ENCODE measurements at regions not wholly inside any gene's neighbourhood (a gene's known extent, or its start where the extent isn't known, plus 50 kb on each side); places are given as distances from the start of the nearest gene placed in this dataset.

DNA sequence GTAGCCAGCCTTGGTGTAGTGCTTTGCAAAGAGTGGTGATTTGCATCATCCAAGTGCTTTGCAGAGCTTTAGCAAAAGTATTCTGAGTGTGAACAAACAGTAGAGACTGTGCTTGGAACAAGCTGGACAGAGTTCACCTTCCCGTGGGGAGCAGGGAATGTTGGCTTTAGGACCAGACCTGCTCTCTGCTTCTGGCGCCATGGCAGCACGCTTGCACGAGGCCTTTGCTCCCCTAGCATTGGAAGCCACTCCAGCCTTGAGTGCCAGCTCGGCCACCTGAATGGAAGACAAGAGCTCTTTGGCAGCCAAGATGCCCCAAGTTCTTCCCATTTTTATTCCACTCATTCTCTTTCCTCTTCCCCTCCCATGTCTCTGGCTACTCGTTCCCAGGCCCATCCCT is 250.8 kb upstream of the OSR1 start:
- DNase-seq (ENCODE audit: low read depth in 2 of 3, low spot score in 1 of 3): no peak

DNA sequence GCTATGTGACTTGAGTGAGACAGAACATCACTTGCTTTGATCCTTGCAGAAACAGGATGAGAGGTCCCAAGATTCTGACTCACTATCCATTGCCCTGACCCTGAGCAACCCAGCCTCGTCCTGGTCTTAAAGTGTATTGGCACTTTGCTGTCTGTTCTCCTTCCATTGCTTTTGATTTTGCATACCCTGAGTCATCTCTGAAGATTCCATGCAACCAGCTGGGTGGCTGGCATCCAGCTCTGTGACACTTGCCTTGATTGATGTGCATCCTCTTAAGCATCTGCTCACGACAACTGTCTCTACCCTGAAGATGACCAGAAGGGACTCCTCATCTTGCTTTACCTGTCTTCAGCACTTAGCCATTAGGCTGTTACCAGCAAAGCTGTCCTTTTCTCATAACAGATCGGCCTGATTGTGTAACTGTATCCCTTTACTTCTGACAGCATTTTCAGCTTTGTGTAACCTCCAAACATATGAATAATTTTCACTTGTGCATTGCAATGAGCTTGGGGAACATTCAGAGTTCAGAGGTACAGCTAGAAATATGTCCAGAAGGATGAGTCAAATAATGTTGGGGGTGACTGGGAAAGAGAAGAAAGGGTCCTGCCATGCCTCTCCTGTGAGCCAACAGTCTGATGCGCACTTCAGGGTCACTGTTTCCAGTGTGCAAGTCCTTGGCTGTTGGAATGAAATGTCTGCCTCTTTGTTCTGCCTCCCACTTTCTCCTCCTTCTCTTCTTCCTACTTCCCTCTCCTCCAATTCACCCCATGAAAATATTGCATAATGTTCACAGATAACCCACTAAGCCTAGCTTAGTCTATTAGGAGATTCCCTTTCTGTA is 249.7 kb upstream of the OSR1 start:
- no peak for DNase-seq (ENCODE audit: low read depth in 2 of 3, low spot score in 1 of 3)

DNA sequence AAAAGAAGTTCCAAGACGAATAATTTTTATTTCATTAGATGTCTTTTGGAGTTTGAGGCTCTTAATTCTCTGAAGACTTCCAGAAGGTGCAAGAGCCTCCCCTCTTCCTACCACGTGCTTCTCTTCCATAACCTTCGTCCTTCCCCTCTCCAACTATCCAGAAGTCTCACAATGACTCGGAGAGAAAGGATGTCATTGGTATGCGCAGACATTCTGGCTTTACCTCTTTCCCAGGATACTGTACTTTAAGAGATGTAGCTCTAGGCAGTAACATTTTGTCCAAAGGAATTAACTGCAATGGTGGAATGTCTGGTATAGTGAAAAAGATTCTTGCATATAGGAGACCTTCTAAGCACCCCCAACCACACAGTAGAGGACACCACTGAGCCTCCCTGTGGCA is 249.0 kb upstream of the OSR1 start:
- DNase-seq (ENCODE audit: low read depth in 2 of 3, low spot score in 1 of 3): no peak

DNA sequence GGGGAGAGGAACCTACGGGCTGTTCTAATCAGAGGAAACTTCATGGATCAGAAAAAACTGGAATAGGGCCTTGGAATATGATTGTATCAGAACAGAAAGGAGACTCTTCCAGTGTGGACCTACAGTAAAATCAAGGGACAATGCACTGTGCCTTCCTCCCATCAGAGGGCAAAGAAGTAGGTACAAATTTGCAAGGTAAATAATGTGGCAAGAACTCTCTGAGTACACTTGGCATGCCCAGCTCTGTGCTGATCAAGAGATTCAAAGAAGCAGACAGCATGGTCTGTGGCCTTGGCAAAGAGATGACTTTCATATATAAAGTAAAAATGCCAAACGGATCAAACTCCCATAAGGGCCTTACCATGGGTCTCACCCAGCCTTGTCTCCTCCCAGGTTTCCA is 242.6 kb upstream of the OSR1 start:
- no peak for DNase-seq (ENCODE audit: low read depth in 2 of 3, low spot score in 1 of 3)

DNA sequence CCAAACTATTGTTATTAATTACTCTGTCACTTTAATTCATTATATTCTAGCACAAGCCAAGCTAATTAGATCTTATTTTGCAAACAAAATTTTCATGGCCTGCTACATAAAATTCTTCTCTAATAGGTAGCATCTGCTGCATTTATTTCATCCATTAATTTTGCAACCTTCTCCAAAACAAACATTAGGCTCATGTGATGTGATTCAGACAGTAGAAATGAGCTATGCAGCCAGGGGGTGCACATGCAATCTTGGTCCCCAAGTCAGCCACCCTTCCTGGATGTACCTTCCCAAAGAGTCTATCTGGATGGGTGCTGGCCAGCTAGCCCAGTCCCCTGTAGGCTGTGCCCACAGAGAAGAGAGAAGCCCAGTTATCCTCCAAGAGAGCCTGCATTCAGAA is 242.1 kb upstream of the OSR1 start:
- no peak for DNase-seq (ENCODE audit: low read depth in 2 of 3, low spot score in 1 of 3)

DNA sequence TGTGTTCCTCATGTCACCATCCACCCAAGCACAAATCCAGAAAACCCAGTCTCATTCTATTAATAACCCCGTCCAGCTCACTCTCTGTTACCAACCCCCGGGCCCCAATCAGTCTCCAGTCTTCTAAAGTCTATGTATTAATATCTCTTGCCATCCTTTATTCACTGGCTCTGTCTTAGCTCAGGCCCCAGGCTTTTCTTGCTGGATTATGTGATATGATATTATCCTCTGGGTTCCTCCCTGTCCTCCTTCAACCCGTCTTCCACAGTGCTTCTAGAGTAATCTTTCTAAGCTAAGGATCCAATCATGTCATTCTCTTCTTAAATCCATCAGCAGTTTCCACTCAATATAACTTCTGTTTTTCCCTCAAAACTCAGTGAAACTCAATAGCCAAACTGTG is 240.5 kb upstream of the OSR1 start:
- DNase-seq (ENCODE audit: low read depth in 2 of 3, low spot score in 1 of 3): no peak

DNA sequence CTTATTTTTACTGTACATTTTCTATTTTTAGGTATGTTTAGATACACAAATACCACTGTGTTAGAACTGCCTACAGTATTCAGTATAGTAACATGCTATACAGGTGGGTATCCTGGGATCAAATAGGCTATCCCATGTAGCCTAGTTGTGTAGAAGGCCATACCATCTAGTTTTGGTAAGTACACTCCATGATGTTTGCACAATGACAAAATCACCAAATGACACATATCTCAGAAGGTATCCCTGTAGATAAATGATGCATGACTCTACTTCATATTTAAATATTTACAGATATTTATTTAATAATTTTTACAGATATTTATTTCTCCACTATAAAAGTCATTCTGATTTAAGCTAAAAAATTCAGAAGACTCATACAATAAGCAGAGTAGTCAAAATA is 233.8 kb upstream of the OSR1 start:
- DNase-seq (ENCODE audit: low read depth in 2 of 3, low spot score in 1 of 3): no peak

DNA sequence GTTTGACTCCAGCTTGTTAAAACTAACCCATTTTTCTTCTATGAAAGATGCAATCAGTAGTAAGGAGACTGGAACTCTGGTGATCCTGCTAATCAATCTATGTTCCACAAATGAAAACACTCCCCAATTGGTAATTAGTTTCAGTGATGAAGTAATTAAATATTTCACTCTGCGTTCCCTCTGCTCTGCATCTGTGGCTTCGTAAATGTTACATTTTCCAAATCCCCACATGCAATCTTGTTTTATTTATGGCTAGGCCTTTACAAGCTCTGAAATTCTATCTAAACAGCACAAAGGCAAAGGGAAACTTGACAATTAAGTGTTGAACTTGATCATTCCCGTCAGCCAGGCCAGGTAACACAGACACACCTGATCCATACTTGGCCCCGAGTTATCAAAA is 231.4 kb upstream of the OSR1 start:
- DNase-seq (ENCODE audit: low read depth in 2 of 3, low spot score in 1 of 3): no peak

DNA sequence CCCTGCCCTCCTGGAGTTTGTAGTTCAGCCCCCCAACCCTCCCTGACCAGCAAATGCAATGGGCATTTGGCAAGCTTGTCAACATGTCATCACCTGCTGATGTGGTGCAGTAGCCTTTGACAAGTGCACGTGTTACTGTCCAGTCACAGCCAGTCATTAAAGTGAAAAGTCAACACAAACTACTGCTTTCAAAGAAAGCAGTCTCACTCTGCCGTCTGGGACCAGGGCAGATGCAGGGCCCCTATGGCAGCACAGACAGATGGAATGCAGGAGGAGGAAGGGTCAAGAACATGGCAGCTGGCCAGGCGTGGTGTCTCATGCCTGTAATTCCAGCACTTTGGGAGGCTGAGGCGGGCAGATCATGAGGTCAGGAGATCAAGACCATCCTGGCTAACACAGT is 222.4 kb upstream of the OSR1 start:
- no peak for DNase-seq (ENCODE audit: low read depth in 2 of 3, low spot score in 1 of 3)

DNA sequence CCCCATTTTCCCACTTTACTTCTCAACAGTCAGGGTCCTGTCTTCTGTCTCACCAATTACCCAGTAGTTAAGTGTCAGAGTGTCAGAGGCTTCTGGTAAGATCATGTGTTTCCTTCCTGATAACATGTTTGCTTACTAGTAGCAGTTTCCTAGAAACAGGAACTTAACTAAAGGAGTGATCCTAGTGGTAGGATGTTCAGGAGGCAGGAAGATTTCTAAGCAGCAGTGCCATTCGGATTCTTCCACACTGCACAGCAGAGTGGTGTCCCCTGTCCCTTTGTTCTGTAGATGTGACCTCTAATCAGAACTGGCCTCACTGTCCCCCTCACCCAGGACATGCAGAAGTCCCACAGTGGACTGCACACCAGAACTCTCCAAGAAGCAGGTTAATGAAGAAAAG is 221.8 kb upstream of the OSR1 start:
- DNase-seq (ENCODE audit: low read depth in 2 of 3, low spot score in 1 of 3): no peak

DNA sequence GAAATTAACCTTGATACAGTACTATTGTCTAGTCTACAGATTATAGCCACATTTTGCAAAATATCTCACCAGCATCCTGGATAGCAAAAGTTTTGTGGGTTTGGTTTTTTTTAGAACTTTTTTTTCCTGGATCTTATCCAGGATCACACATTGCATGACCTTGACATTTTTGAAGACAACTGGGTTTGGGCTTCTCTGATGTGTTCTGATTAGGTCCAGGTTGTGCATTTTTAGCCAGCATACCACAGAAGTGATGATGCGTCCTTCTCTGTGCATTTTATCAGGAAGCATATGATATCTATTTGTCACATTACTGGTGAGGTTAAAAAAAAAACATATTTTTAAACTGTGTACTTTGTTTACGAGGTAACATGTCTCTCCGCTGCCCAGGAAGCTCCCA is 221.0 kb upstream of the OSR1 start:
- DNase-seq (ENCODE audit: low read depth in 2 of 3, low spot score in 1 of 3): no peak

DNA sequence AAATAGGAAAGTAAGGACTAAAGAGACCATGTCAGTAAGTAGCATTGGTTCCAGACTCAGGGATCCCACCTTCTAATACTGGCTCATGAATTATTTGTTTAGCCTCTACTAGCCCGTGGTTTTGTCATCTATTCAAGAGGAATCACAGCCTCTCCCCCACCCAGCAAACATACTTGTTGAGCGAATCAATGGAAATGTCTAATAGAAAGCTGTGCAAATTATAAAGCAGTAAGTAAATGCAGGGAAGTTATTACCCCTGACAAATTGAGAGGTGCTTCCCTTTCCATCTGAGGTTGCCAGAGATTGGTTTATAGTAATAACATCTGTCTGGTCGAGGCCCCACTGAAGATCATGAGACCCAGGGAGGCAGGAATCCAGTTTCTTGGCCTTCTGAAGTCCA is 219.3 kb upstream of the OSR1 start:
- DNase-seq (ENCODE audit: low read depth in 2 of 3, low spot score in 1 of 3): no peak

DNA sequence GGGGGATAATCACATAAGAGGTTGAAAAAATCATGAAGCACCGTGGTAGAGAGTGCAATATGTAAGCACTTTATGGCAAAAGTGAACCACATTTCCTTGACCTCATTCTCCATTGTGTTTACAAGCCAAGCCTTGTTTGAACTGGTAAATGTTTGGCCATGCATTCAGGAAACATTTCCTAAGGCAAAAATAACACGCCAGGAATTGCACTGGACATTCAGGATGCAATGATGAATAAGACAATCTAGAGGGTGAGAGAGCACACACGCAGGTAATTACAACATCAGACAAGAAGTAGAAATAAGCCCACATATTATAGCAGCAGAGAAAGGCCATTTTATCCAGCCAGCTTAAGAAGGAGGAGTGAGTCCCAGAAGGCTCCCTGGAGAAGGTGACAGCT is 218.0 kb upstream of the OSR1 start:
- DNase-seq (ENCODE audit: low read depth in 2 of 3, low spot score in 1 of 3): no peak

DNA sequence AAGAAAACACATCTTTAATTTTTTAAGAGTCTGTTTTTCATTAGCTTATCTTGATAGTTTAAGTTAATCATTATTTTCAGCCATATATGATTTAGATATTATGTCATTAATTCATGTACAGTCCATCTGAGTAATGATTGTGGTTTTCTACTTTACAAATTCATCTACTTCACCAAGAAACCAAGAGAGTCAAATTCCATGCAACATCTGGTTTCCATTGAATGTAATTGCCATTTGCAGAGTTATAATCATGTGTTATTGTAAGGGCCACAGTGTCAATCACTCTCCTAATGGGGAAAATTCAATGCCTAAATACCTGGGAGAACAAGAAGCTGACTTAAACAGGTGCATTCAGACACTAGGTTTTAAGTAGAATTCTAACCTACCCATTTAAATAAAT is 217.2 kb upstream of the OSR1 start:
- no peak for DNase-seq (ENCODE audit: low read depth in 2 of 3, low spot score in 1 of 3)

DNA sequence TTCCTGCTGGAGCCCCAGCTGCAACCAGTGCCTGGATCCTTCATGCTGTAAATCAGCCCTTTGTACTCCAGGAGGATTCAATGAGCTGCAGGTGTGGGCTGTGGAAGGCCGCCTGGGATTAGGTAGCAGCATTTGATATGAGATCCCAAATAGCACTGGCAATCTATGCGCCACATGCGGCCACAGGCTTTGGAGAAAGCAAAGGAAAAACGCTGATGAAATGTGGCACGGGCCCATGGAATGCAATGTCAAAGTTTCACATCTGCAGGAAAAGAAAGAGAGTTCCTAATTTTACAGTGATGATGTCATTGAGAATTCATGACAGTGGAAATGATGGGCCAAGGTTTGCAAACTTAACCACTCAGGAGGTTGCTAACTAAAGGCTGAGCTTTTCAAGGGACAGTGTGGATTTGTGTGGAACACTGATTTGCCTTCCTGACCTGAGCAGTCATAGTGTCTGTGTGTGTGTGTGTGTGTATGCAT is 216.4 kb upstream of the OSR1 start:
- no peak for DNase-seq (ENCODE audit: low read depth in 2 of 3, low spot score in 1 of 3)

DNA sequence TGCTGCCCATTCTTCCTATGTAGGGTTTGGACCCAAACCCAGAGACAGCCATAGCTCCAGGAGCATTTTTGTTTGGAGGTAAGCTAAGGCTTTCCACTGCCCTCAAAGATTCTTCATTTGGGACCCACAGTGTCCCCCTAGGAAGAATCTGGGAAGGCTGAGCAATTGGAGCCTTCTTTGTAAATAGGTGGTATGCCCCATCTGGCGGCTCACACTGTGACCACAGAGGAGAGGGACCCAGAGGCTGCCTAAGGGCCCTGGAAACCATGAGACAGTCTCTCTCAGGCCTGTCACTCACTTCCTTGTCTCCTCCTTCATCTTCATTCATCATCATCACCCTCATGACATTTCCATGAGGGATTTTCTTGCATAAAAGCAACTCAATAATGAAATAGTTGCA is 215.4 kb upstream of the OSR1 start:
- DNase-seq (ENCODE audit: low read depth in 2 of 3, low spot score in 1 of 3): no peak

DNA sequence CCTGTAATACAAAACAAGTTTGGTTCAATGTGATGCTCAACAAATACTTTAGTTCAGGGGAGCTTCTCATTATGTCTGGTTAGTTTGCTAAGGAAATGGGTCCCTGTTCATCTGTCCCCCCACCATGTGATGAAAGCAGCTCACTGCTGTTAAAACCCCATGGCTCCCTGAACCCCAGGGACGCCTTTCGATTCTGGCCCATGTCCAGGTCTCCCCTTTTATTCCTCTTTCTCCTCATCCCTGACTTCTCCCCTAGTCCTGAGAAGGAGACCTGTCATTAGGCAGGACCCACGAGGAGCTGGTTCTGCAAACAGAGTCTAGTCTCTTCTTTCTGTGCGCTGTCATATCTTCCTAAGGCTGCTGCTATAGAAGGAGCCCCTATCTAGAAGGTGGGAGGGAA is 213.3 kb upstream of the OSR1 start:
- DNase-seq (ENCODE audit: low read depth in 2 of 3, low spot score in 1 of 3): no peak

DNA sequence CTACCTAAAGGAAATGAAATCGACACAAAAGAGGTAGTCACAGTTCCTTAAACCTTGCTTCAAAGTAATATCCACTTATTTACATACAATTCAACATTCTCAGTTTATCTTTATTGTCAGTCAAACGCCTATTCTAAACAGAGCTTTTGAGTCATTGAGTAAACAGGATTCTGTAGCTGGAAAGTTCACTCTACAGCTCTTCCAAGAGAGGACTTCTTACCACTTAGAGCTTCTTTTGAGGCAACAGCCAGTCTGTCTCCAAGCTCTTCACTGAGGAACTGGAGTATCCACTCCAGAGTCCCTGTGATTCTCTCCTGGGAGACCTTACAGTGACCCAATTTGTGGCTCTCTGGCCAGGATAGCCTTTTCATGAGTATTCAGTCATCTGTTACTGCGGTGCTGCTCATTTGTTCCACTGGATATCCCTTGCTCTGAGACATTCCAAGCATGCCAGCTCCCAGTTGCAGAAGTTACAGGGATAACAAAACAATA is 210.9 kb upstream of the OSR1 start:
- DNase-seq (ENCODE audit: low read depth in 2 of 3, low spot score in 1 of 3): no peak

DNA sequence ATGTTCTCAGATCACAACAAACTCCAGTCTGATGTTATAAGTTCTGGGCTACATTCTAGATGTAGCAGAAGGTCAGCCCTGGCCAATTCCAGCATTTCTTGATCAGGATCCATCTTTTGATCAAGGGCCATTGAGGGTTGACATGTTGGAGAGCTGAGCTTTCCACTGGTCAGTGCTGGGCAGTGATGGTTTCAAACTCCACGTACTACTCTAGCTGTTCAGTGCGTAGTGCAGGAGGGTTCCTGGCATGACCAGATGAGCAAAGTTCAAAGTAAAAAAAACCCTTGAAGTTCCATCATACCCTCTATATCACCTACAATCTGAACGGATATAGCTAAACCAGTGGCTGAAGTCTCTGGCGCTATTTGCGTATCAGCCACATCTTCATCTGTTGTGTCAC is 210.4 kb upstream of the OSR1 start:
- DNase-seq (ENCODE audit: low read depth in 2 of 3, low spot score in 1 of 3): no peak

DNA sequence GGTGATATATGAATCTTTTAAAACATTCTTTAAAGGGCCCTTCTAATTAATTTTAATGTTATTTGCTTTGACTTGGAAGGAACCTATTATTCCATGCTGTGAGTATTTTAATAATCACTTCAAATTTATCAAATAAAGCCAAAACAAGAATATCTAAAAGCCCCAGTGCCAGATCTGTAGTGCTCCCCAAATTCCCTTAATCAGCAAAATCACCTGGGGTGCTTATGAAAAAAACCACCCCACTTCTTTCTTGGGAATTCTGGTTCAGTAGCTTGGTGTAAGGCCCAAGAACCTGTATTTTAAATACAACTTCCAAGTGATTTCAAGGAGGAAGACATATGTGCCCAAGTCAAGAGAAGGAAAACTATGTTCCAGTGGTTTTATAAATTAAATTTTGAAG is 202.4 kb upstream of the OSR1 start:
- DNase-seq (ENCODE audit: low read depth in 2 of 3, low spot score in 1 of 3): no peak

DNA sequence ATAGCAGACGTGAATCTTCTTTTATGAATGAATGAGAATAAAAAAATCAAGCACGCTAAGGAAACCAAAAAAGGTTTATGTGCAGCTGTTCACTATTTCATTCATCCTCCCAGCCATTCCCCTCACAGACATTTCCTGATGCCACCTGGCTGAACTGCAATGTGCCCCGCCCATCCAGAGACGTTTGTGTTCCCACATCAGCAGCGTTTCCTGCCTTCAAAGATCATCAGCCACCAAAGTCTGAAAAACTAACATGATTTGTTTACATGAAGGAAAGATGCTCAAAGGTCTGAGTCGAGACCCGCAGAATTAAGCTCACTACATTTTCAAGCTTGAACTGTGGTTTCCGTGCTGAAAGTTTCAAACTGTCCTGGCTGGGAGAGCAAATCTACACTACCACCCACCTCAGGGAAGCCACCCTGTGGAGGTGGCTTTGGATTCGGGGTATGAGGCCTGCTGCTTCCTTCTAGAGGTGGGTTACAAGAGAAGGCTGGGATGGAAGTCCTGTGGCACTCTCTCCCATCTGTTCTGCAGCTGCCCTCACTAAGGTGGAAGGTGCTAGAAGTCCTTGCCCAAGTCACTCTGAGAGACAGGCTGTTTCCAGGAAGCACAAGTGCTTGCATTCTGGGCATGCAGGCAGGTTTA is 201.3 kb upstream of the OSR1 start:
- DNase-seq (ENCODE audit: low read depth in 2 of 3, low spot score in 1 of 3): no peak

DNA sequence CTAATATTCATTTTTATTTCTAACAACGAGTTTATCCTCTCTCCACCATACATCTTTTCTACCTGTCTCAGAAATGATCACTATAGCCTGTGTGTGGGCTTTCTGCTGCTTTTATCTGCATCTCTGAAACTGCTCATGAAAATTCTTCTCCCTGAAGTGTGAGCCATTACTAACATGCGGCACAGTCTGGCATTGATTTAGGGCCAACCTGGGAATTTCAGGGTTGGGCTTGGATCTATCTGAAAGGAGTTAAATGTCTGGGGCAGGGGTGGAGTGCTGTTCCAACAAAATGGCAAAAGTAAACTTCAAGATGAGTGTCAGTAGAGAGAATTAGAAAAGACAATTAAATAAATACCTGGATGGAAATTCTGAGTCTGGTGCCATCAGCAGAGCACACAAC is 198.2 kb upstream of the OSR1 start:
- DNase-seq (ENCODE audit: low read depth in 2 of 3, low spot score in 1 of 3): no peak

DNA sequence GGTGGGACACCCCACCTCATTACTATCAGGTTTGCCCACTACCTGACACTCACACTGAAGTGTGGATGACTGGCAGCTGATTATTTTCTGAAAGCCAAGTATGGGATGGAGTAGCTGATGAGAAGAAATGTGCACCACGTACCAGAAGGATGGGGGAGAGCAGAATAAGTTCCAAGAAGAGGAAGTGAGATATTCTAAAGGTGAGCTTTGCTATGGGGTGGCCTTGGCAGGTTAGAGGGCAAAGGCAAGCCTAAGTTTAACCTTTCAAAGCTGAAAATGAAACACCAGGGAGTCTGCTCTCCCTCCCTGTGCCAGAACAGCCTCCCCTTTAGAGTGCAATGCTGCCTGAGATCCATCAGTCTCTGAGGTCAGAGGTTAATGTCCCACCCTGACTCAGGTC is 196.1 kb upstream of the OSR1 start:
- no peak for DNase-seq (ENCODE audit: low read depth in 2 of 3, low spot score in 1 of 3)

All from stimulated activated CD4-positive, alpha-beta T cell treated with anti-CD3 and anti-CD28 coated beads, Interleukin-12 subunit alpha, Interleukin-12 subunit beta, amount 100 ng/mL, for 48 hours (primary cell).